ENCODE measurements at regions not wholly inside any gene's neighbourhood (a gene's known extent, or its start where the extent isn't known, plus 50 kb on each side); places are given as distances from the start of the nearest gene placed in this dataset.

DNA sequence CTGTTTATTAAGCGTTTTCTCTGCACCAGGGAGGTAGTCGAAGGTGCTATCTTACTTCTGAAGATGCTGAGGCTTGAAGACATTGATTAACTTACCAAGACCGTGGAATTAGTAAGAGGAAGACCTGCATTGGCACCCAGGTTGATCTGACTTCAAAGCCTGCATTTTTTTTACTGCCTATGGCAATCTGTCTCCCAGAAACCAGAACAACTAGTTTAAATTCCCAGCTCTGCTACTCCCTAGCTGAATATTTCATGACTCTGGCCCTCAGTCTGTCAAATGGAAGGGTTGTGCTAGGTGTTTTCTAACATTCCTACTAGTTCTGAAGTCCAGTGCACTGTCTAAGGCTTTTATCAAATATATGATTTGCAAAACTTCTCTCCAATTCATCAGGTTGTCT is 52.0 kb upstream of the GRAMD1B start:
- intact Hi-C loops (cut with DNase I), result no loop called here
- no peaks in the 10 kb centered on the region for H3K4me1 ChIP-seq (ENCODE audit: control insufficient read depth, insufficient read depth, low read length)
- H3K27me3 ChIP-seq (ENCODE audit: control insufficient read depth, insufficient read depth), result no peaks in the 10 kb centered on the region
- H3K27ac ChIP-seq (ENCODE audit: low read length), result no peak overlapping the region
- H3K9me3 ChIP-seq (ENCODE audit: control insufficient read depth, low read length), result no peaks in the 10 kb centered on the region
- ATAC-seq (no peak), DNase-seq (no peak)
- 94% methylated on average over 3 of the region's 3 CpGs for WGBS
- H3K4me3 ChIP-seq (ENCODE audit: low read length), result no peak overlapping the region

DNA sequence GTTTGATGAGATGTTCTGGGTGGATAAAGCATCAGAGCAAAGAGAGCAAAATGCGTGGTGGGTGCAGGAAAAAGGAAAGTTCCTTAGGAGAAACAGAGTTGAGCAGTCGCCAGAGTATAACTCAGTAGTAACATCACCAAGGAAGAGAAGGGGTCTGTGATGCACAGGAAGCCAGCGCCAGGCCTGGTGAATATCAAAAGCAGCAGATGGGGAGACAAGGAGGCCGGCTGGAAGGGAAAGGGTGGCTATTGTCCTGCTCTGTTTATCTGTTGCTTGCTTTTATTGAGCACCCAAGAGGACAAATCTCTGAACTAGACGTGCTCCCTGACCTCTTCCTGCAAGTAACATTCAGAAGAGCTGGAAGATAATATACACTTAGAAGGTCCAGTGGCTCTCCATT is 52.7 kb upstream of the GRAMD1B start:
- ATAC-seq (no peak), DNase-seq (no peak)
- intact Hi-C loops (cut with DNase I), result no loop called here
- Histone ChIP-seq H3K27ac (ENCODE audit: low read length) (no peak overlapping the region), H3K4me3 (ENCODE audit: low read length) (no peak overlapping the region), H3K9me3 (ENCODE audit: control insufficient read depth, low read length) (no peaks in the 10 kb centered on the region), H3K4me1 (ENCODE audit: control insufficient read depth, insufficient read depth, low read length) (no peaks in the 10 kb centered on the region), H3K27me3 (ENCODE audit: control insufficient read depth, insufficient read depth) (no peaks in the 10 kb centered on the region)
- WGBS, result 62% methylated on average over 5 of the region's 5 CpGs

DNA sequence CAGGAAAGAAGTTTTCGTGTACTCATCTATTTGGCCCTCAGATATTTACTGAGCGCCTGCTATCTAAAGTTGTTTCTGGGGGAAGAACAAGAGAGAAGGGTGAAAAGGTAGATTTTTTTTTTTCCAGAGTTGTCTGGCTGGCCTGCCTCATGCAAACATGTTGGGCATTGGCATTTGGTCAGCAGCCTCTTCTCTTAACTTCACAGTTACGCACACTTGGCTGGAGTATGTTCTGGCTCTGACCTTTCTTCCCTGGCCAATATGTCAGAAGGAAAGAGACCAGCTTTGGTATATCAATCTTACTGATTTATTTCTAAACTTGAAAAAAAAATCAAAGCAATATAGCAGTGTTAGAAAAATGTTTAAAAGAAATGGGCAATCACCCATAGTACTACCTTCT is 54.2 kb upstream of the GRAMD1B start:
- ATAC-seq (peak; percentile 54 to 64), DNase-seq (no peak)
- H3K27me3 ChIP-seq (ENCODE audit: control insufficient read depth, insufficient read depth), result no peaks in the 10 kb centered on the region
- no peak overlapping the region for H3K27ac ChIP-seq (ENCODE audit: low read length)
- 66% methylated on average over 3 of the region's 3 CpGs for WGBS
- intact Hi-C loops (cut with DNase I), result no loop called here
- no peaks in the 10 kb centered on the region for H3K9me3 ChIP-seq (ENCODE audit: control insufficient read depth, low read length)
- H3K4me1 ChIP-seq (ENCODE audit: control insufficient read depth, insufficient read depth, low read length), result no peaks in the 10 kb centered on the region
- H3K4me3 ChIP-seq (ENCODE audit: low read length), result no peak overlapping the region

- Histone ChIP-seq H3K27me3 (ENCODE audit: control insufficient read depth, insufficient read depth) (no peaks in the 10 kb centered on the region), H3K27ac (ENCODE audit: low read length) (no peak overlapping the region), H3K4me1 (ENCODE audit: control insufficient read depth, insufficient read depth, low read length) (no peaks in the 10 kb centered on the region), H3K9me3 (ENCODE audit: control insufficient read depth, low read length) (no peaks in the 10 kb centered on the region), H3K4me3 (ENCODE audit: low read length) (no peak overlapping the region)
- 55% methylated on average over 5 of the region's 5 CpGs for WGBS
- intact Hi-C loops (cut with DNase I), result no loop called here
- DNase-seq (no peak), ATAC-seq (no peak)
These were observed 55.5 kb upstream of the GRAMD1B start for GRCh38 chr11:123374622-123374968.

DNA sequence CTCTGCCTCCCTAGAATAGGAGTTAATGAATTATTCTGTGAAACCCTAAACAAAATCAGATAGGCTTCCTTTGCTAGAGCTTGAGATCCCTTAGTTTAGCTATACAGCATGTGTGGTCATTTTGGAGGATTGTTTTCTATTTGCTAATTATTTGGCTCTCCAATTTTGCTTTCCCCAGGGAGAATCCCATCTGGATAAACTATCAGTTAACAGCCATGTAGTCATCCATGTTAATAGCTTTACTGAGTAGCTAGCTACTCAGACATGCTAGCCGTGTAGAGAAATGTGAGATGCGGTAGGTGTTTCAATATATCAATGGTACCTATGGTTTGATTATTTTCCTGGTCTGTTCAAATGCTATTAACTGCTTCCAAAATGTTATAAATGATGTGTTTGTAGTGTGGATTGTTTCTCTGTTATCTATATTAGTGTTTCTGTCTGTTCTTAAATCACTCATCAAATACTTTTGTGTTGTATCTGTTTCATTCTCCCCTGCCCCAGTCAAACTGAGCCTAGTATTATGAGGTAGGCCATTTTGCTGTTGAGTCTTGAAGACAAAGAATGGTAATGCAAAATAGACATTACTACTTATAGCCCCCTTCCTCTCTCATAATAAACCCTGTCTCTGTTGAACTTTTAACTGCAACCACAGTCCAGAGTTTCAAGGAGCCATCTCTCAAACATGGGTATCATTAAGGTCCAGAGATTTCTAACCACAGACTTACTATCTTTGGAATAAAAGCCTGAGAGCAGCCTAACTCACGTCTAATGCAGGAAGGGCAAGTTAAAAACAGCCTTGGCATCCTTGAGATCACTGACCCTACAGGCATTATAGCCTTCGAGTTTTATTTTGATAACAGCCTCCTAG is 56.1 kb upstream of the GRAMD1B start:
- no peak for ATAC-seq
- WGBS, result 63% methylated on average over 4 of the region's 4 CpGs
- no peaks in the 10 kb centered on the region for H3K9me3 ChIP-seq (ENCODE audit: control insufficient read depth, low read length)
- no peak overlapping the region for H3K4me3 ChIP-seq (ENCODE audit: low read length)
- DNase-seq, result no peak
- H3K27me3 ChIP-seq (ENCODE audit: control insufficient read depth, insufficient read depth), result no peaks in the 10 kb centered on the region
- H3K4me1 ChIP-seq (ENCODE audit: control insufficient read depth, insufficient read depth, low read length), result no peaks in the 10 kb centered on the region
- H3K27ac ChIP-seq (ENCODE audit: low read length), result no peak overlapping the region
- intact Hi-C loops (cut with DNase I), result no loop called here

DNA sequence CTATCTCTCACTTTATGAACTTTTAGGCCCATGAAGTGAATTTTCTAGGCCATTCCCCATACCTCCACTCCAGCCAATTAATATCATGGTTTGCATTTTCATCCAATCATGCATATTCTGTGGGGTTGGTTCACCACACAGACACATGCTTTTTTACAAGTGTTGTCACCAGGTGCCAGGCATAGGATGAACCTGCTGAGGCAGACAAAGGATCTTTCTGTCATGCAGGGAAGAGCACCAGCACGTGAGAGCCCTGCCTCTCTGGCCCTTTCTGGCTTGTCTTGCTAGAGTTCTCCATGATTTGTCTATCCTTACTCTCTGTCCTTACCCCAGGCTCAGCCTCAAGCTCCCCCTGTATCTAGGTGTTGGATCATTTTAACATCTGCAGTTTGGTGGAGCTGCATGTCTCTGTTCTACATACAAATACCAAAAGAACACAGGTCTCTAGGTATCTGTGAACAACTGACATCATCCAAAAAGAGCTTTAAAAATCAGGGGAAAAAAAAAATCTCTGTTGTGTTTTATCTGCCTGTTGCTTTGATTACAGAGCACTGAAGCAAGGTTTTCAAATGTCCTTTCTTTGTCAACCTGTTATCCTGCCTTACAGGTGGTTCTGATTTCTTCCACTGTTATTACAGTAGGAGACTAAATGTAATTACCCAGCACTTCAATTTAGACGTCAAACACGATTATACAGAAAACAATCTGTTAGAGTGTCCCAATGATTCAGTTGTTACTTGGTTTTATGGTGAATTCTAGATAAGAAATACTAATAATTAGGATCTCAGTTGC is 58.4 kb upstream of the GRAMD1B start:
- DNase-seq (no peak), ATAC-seq (no peak)
- Histone ChIP-seq H3K27ac (ENCODE audit: low read length) (no peak overlapping the region), H3K27me3 (ENCODE audit: control insufficient read depth, insufficient read depth) (no peaks in the 10 kb centered on the region), H3K9me3 (ENCODE audit: control insufficient read depth, low read length) (no peaks in the 10 kb centered on the region), H3K4me3 (ENCODE audit: low read length) (no peak overlapping the region), H3K4me1 (ENCODE audit: control insufficient read depth, insufficient read depth, low read length) (no peaks in the 10 kb centered on the region)
- 91% methylated on average over 3 of the region's 3 CpGs for WGBS
- intact Hi-C loops (cut with DNase I), result no loop called here

GRCh38 chr11:123366924-123367323 is 63.1 kb upstream of the GRAMD1B start:
- ATAC-seq, result no peak
- intact Hi-C loops (cut with DNase I), result no loop called here
- no peak overlapping the region for H3K4me3 ChIP-seq (ENCODE audit: low read length)

GRCh38 chr11:123365955-123366354 is 64.1 kb upstream of the GRAMD1B start:
- H3K9me3 ChIP-seq (ENCODE audit: control insufficient read depth, low read length), result no peaks in the 10 kb centered on the region
- no peak overlapping the region for H3K4me3 ChIP-seq (ENCODE audit: low read length)
- H3K27ac ChIP-seq (ENCODE audit: low read length), result no peak overlapping the region
- DNase-seq, result no peak
- WGBS, result 93% methylated on average over 2 of the region's 2 CpGs
- ATAC-seq, result no peak
- H3K27me3 ChIP-seq (ENCODE audit: control insufficient read depth, insufficient read depth), result no peaks in the 10 kb centered on the region
- intact Hi-C loops (cut with DNase I), result no loop called here
- no peaks in the 10 kb centered on the region for H3K4me1 ChIP-seq (ENCODE audit: control insufficient read depth, insufficient read depth, low read length)

More at GRCh38 chr11:123366924-123367323, 63.1 kb upstream of the GRAMD1B start:
- H3K9me3 ChIP-seq (ENCODE audit: control insufficient read depth, low read length), result no peaks in the 10 kb centered on the region
- no peaks in the 10 kb centered on the region for H3K27me3 ChIP-seq (ENCODE audit: control insufficient read depth, insufficient read depth)
- 92% methylated on average over 6 of the region's 6 CpGs for WGBS
- DNase-seq, result no peak
- no peak overlapping the region for H3K27ac ChIP-seq (ENCODE audit: low read length)
- H3K4me1 ChIP-seq (ENCODE audit: control insufficient read depth, insufficient read depth, low read length), result no peaks in the 10 kb centered on the region

DNA sequence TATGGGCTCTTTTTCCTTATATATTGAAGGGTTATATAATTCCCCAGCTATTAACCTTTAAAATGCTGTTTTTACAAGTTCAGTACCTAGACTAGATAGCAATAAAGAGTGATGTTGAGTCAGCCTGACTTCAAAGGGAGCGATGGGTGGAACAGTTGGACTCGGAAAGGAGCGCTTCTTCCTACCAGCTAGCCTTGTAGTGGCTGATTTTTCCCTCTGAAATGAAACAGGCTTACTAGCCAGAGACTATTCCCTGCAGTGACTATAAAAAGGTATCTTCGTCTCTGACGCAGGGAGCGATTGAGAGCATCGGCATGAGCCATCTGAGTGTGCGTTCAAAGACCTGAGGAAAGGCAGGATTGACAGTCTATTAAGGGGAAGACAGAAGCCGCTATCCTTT is 66.0 kb upstream of the GRAMD1B start:
- no peaks in the 10 kb centered on the region for H3K27me3 ChIP-seq (ENCODE audit: control insufficient read depth, insufficient read depth)
- WGBS, result 91% methylated on average over 9 of the region's 9 CpGs
- no peak for ATAC-seq
- intact Hi-C loops (cut with DNase I), result no loop called here
- H3K9me3 ChIP-seq (ENCODE audit: control insufficient read depth, low read length), result no peaks in the 10 kb centered on the region
- H3K27ac ChIP-seq (ENCODE audit: low read length), result no peak overlapping the region
- H3K4me3 ChIP-seq (ENCODE audit: low read length), result no peak overlapping the region
- DNase-seq, result no peak
- no peaks in the 10 kb centered on the region for H3K4me1 ChIP-seq (ENCODE audit: control insufficient read depth, insufficient read depth, low read length)

DNA sequence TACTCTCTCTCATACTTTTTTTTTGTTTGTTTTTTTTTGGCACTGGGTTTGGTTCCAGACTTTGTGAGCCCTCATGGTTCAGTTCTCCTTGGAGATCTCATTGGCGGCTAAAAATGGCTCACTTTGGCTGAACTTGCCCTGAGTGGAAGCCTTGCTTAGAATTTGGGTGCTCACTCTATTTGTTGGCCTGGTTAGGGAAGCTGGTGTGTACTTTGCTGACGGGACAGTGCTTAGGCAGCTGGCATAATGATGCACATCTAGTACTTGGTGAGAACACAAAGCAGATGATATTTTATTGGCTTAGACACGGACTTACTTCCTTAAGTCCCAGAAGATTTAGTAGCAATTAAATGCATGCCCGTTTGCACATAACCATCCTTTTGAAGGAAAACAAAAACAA is 66.5 kb upstream of the GRAMD1B start:
- H3K9me3 ChIP-seq (ENCODE audit: control insufficient read depth, low read length), result no peaks in the 10 kb centered on the region
- H3K4me3 ChIP-seq (ENCODE audit: low read length), result no peak overlapping the region
- 49% methylated on average over 4 of the region's 4 CpGs for WGBS
- ATAC-seq (peak; percentile 40 to 78), DNase-seq (no peak)
- H3K27ac ChIP-seq (ENCODE audit: low read length), result no peak overlapping the region
- intact Hi-C loops (cut with DNase I), result no loop called here
- H3K4me1 ChIP-seq (ENCODE audit: control insufficient read depth, insufficient read depth, low read length), result no peaks in the 10 kb centered on the region
- H3K27me3 ChIP-seq (ENCODE audit: control insufficient read depth, insufficient read depth), result no peaks in the 10 kb centered on the region

DNA sequence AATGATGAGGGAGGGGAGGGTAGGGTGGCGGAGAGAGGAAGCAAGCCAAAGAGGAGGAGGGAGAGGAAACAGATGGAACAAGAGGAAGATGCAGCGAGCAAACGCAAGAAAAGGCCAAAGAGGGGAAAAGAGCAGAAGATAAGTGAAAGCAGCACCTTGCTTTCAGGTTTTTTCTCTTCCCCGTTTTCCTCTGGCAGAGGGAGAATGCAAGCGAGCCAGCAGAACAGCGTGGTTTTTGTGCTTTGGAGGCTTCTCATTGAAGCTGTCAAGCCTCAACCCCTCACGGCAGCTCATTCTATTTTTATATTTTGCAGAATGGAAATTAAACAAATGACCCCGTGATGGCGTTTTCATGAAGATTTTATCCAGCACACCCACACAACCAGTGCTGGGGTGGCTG is 67.1 kb upstream of the GRAMD1B start:
- no peak overlapping the region for H3K4me3 ChIP-seq (ENCODE audit: low read length)
- H3K27me3 ChIP-seq (ENCODE audit: control insufficient read depth, insufficient read depth), result no peaks in the 10 kb centered on the region
- no peak for DNase-seq
- intact Hi-C loops (cut with DNase I), result no loop called here
- H3K4me1 ChIP-seq (ENCODE audit: control insufficient read depth, insufficient read depth, low read length), result no peaks in the 10 kb centered on the region
- 6% methylated on average over 9 of the region's 9 CpGs for WGBS
- no peaks in the 10 kb centered on the region for H3K9me3 ChIP-seq (ENCODE audit: control insufficient read depth, low read length)
- ATAC-seq, result peak in 1 of 2 donors; percentile 32
- H3K27ac ChIP-seq (ENCODE audit: low read length), result peak overlapping the region; percentile 46
